ENCODE measurements at regions not wholly inside any gene's neighbourhood (a gene's known extent, or its start where the extent isn't known, plus 50 kb on each side); places are given as distances from the start of the nearest gene placed in this dataset.

DNA sequence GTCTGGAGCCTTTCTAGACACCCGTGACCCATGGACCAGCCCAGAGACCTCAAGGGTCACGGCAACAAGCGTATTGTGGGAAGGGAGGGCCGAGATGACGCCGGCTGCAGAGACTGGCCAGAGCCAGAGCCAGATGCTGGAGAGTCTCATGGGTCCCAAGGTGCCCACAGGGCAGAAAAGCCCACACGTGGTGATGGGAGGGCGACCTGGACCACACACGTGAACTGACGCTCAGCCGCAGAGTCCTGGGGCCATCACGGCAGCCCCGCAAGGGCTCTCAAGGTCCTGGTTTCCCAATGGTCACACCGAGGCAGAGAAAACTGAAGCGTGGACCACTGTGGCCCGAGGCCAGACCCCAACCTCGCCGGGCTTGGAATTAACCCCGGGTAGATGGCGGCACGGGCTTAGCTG lies 92.6 kb downstream of the YTHDF1 start:
- Histone ChIP-seq H3K27me3 (ENCODE audit: insufficient read depth, insufficient read length) (peaks cover 2% of the 10 kb centered on the region), H3K4me1 (ENCODE audit: insufficient read depth, insufficient read length) (peaks cover 4% of the 10 kb centered on the region)

DNA sequence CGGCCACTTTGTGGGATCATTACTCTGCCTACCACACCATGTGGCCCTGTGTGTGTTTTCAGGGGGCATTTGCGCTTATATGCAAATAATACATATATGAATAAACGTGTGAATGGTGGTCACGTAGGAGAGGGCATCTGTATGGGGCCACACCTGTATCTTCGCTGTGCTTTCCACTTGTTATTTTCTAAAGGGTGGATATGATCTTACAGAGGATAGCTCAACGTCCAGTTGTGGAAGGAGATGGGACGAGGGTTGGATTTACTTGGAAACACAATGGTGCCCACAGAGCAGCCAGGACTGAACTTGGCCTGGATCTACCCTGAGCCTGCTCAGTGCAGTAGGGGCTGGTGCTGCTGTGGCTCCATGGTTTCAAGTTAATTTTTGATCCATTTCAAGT lies 93.3 kb downstream of the YTHDF1 start:
- peaks cover 14% of the 10 kb centered on the region; the same call in 1 of the 2 replicates for H3K9me3 ChIP-seq (ENCODE audit: insufficient read depth, low read length)
- no peak overlapping the region for H3K9ac ChIP-seq (ENCODE audit: insufficient read length, low read depth)
- no peak overlapping the region for H3K4me3 ChIP-seq (ENCODE audit: insufficient read length, low read depth)
- no peaks in the 10 kb centered on the region for H3K36me3 ChIP-seq (ENCODE audit: insufficient read depth, insufficient read length, low read length)
- DNase-seq (ENCODE audit: low read depth, low spot score): no peak
- H3K4me1 ChIP-seq (ENCODE audit: insufficient read depth, insufficient read length): peaks cover 4% of the 10 kb centered on the region
- H3K27me3 ChIP-seq (ENCODE audit: insufficient read depth, insufficient read length): peaks cover 9% of the 10 kb centered on the region
- no peak for TF ChIP-seq ZNF274 (IDR thresholded peaks at IDR 0.05; ENCODE audit: low read depth, low read length)
- no peak for TF ChIP-seq YY1 (IDR thresholded peaks at IDR 0.05; ENCODE audit: insufficient read depth, insufficient read length)
- TF ChIP-seq SUZ12 (IDR thresholded peaks at IDR 0.05; ENCODE audit: extremely low read depth, insufficient read depth, insufficient read length): no peak

More for the DNA sequence above, 92.6 kb downstream of the YTHDF1 start:
- Histone ChIP-seq H3K4me3 (ENCODE audit: insufficient read length, low read depth) (no peak overlapping the region), H3K36me3 (ENCODE audit: insufficient read depth, insufficient read length, low read length) (no peaks in the 10 kb centered on the region), H3K9me3 (ENCODE audit: insufficient read depth, low read length) (peaks cover 14% of the 10 kb centered on the region; the same call in 1 of the 2 replicates), H3K9ac (ENCODE audit: insufficient read length, low read depth) (no peak overlapping the region)
- TF ChIP-seq SUZ12 (IDR thresholded peaks at IDR 0.05; ENCODE audit: extremely low read depth, insufficient read depth, insufficient read length): no peak
- no peak for TF ChIP-seq YY1 (IDR thresholded peaks at IDR 0.05; ENCODE audit: insufficient read depth, insufficient read length)
- TF ChIP-seq ZNF274 (IDR thresholded peaks at IDR 0.05; ENCODE audit: low read depth, low read length): no peak
- DNase-seq (ENCODE audit: low read depth, low spot score): no peak

DNA sequence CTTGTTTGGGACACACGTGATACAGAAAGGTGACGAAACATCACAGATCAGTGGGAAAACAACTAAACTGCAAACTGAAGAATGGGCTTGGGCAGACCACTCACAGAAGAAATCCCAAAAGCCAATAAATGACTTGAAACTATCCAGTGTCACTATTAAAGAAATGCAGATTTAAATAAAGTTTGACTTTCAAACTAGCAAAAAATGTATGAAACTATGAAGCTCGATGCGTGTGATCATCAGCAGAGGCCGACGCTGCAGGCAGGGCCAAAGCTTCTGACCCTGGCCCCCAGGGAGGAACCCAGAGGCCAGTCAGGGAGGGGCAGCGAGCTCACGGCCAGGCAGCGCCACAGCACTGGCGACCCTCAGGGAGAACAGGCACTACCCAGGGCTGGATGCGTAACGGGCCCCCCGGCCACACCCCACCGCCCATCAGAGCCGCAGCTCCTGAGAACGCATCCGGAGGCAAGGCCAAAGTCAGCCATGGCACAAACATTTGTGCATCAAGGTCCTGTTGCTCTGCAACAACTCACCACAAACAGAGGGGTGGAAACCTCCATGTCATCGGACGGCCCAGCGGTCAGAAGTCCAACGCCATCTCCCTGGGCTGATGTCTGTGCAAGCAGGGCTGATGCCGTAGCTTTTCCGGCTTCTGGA lies 94.1 kb downstream of the YTHDF1 start:
- peaks cover 14% of the 10 kb centered on the region; the same call in 1 of the 2 replicates for H3K9me3 ChIP-seq (ENCODE audit: insufficient read depth, low read length)
- no peaks in the 10 kb centered on the region for H3K36me3 ChIP-seq (ENCODE audit: insufficient read depth, insufficient read length, low read length)
- DNase-seq (ENCODE audit: low read depth, low spot score): no peak
- TF ChIP-seq YY1 (IDR thresholded peaks at IDR 0.05; ENCODE audit: insufficient read depth, insufficient read length) (no peak), SUZ12 (IDR thresholded peaks at IDR 0.05; ENCODE audit: extremely low read depth, insufficient read depth, insufficient read length) (no peak), ZNF274 (IDR thresholded peaks at IDR 0.05; ENCODE audit: low read depth, low read length) (no peak)
- H3K4me3 ChIP-seq (ENCODE audit: insufficient read length, low read depth): no peak overlapping the region
- peaks cover 16% of the 10 kb centered on the region for H3K27me3 ChIP-seq (ENCODE audit: insufficient read depth, insufficient read length)
- H3K4me1 ChIP-seq (ENCODE audit: insufficient read depth, insufficient read length): peaks cover 4% of the 10 kb centered on the region
- H3K9ac ChIP-seq (ENCODE audit: insufficient read length, low read depth): no peak overlapping the region

DNA sequence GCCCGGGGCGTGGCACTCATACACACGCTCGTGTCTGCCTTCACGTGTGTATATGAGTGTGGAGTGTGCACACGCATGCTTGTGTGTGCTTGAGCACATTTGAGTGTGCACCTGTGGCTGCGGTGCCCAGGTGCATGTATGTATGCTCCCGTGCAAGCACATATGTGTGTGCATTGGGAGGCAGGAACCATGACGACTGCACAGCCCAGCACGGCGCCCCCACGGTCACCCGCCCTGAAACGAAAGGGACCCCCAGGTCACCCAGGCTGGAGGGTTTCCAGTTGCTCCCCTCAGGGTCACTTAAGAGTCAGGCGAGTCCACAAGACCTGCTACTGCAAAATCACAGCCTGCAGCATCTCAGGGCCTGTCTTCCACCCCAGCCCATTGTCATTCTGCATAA lies 94.7 kb downstream of the YTHDF1 start:
- no peak for TF ChIP-seq YY1 (IDR thresholded peaks at IDR 0.05; ENCODE audit: insufficient read depth, insufficient read length)
- TF ChIP-seq SUZ12 (IDR thresholded peaks at IDR 0.05; ENCODE audit: extremely low read depth, insufficient read depth, insufficient read length): no peak
- TF ChIP-seq ZNF274 (IDR thresholded peaks at IDR 0.05; ENCODE audit: low read depth, low read length): no peak
- H3K4me3 ChIP-seq (ENCODE audit: insufficient read length, low read depth): no peak overlapping the region
- no peak for DNase-seq (ENCODE audit: low read depth, low spot score)
- peaks cover 4% of the 10 kb centered on the region for H3K4me1 ChIP-seq (ENCODE audit: insufficient read depth, insufficient read length)
- H3K9ac ChIP-seq (ENCODE audit: insufficient read length, low read depth): no peak overlapping the region
- H3K9me3 ChIP-seq (ENCODE audit: insufficient read depth, low read length): peaks cover 14% of the 10 kb centered on the region; the same call in 1 of the 2 replicates
- no peaks in the 10 kb centered on the region for H3K36me3 ChIP-seq (ENCODE audit: insufficient read depth, insufficient read length, low read length)
- H3K27me3 ChIP-seq (ENCODE audit: insufficient read depth, insufficient read length): peaks cover 23% of the 10 kb centered on the region

DNA sequence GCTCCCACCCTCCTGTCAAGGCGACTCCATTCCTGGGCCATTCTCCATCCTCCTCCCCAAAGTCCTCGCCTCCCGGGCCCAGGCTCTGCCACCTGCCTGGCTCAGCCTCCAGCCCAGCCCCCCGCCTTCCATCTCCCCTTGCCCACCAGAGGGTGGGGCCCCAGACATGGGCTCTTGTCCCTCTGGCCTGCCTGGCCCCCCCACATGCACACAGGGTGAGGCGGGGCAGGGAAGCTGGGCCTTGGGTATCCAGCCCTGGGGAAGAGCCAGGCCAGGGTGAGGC lies 95.2 kb downstream of the YTHDF1 start:
- Histone ChIP-seq H3K4me1 (ENCODE audit: insufficient read depth, insufficient read length) (peaks cover 4% of the 10 kb centered on the region), H3K27me3 (ENCODE audit: insufficient read depth, insufficient read length) (peaks cover 28% of the 10 kb centered on the region), H3K9me3 (ENCODE audit: insufficient read depth, low read length) (peaks cover 14% of the 10 kb centered on the region; the same call in 1 of the 2 replicates), H3K36me3 (ENCODE audit: insufficient read depth, insufficient read length, low read length) (no peaks in the 10 kb centered on the region), H3K4me3 (ENCODE audit: insufficient read length, low read depth) (no peak overlapping the region), H3K9ac (ENCODE audit: insufficient read length, low read depth) (no peak overlapping the region)
- no peak for TF ChIP-seq YY1 (IDR thresholded peaks at IDR 0.05; ENCODE audit: insufficient read depth, insufficient read length)
- TF ChIP-seq SUZ12 (IDR thresholded peaks at IDR 0.05; ENCODE audit: extremely low read depth, insufficient read depth, insufficient read length): no peak
- TF ChIP-seq ZNF274 (IDR thresholded peaks at IDR 0.05; ENCODE audit: low read depth, low read length): no peak
- no peak for DNase-seq (ENCODE audit: low read depth, low spot score)

DNA sequence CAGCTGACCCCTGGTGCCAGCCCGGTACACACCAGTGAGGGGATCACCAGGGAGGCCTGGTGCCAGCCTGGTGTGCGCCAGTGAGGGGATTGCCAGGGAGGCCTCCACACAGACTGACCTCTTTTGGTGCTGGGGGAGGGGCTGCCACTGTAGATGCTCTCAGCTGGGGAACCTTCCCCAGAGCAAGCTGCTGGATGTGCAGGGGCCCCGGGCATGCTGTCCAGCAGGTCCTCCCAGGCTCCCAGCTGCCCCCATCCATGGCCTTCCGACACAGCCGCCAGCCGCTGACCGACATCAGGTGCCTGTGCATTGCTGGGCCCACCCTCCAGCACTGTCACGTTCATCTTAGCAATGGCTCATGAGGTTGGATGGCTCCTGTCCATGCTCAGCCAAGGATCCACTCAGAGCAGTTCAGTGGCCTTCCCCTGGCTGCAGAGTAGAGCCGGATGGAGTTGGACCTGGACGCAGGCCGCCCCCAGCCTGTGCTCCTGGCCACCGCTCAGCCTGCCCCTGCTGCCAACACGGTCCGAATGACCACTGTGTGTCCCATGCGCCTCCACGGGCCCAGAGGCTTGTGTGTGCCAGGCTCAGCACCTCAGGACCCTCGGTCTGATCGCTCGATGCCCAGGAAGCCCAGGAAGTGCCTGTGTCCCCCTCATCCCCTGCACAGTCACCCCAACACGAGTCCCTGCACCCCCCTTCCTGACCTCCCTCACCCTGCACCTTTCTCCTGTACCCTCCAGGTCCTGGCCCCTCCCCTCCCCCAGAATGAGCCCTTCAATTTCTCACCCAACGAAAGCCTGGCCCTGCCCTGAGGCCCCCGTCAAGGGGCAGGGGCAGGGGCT lies 95.7 kb downstream of the YTHDF1 start:
- H3K36me3 ChIP-seq (ENCODE audit: insufficient read depth, insufficient read length, low read length): no peaks in the 10 kb centered on the region
- H3K27me3 ChIP-seq (ENCODE audit: insufficient read depth, insufficient read length): peaks cover 33% of the 10 kb centered on the region
- H3K4me3 ChIP-seq (ENCODE audit: insufficient read length, low read depth): no peak overlapping the region
- TF ChIP-seq YY1 (IDR thresholded peaks at IDR 0.05; ENCODE audit: insufficient read depth, insufficient read length): no peak
- no peak for TF ChIP-seq ZNF274 (IDR thresholded peaks at IDR 0.05; ENCODE audit: low read depth, low read length)
- TF ChIP-seq SUZ12 (IDR thresholded peaks at IDR 0.05; ENCODE audit: extremely low read depth, insufficient read depth, insufficient read length): no peak
- H3K9me3 ChIP-seq (ENCODE audit: insufficient read depth, low read length): peaks cover 14% of the 10 kb centered on the region; the same call in 1 of the 2 replicates
- peaks cover 4% of the 10 kb centered on the region for H3K4me1 ChIP-seq (ENCODE audit: insufficient read depth, insufficient read length)
- no peak overlapping the region for H3K9ac ChIP-seq (ENCODE audit: insufficient read length, low read depth)
- no peak for DNase-seq (ENCODE audit: low read depth, low spot score)

Data from NT2/D1 (cell line).